ENCODE measurements at regions not wholly inside any gene's neighbourhood (a gene's known extent, or its start where the extent isn't known, plus 50 kb on each side); places are given as distances from the start of the nearest gene placed in this dataset.

DNA sequence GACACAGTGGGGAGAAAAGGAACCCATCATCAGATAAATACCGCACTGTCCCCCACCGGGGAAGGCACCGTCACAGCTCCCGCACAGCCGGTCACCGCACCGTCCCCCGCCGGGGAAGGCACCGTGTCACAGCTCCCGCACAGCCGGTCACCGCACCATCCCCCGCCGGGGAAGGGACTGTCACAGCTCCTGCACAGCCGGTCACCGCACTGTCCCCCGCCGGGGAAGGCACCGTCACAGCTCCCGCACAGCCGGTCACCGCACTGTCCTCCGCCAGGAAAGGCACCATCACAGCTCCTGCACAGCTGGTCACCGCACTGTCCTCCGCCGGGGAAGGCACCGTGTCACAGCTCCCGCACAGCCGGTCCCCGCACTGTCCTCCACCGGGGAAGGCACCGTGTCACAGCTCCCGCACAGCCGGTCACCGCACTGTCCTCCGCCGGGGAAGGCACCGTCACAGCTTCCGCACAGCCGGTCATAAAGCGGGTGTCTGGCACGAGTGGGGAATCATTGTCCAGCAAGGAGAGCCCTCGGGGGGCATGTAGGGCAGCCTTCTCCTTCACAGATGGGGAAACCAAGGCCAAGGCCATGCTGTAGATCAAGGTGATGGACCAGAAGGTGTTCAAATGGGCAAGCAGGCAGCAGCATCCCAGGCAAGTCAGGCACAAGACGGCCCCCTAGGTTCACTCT lies 280.1 kb downstream of the NPHP4 start:
- TF ChIP-seq, protein P1, sequence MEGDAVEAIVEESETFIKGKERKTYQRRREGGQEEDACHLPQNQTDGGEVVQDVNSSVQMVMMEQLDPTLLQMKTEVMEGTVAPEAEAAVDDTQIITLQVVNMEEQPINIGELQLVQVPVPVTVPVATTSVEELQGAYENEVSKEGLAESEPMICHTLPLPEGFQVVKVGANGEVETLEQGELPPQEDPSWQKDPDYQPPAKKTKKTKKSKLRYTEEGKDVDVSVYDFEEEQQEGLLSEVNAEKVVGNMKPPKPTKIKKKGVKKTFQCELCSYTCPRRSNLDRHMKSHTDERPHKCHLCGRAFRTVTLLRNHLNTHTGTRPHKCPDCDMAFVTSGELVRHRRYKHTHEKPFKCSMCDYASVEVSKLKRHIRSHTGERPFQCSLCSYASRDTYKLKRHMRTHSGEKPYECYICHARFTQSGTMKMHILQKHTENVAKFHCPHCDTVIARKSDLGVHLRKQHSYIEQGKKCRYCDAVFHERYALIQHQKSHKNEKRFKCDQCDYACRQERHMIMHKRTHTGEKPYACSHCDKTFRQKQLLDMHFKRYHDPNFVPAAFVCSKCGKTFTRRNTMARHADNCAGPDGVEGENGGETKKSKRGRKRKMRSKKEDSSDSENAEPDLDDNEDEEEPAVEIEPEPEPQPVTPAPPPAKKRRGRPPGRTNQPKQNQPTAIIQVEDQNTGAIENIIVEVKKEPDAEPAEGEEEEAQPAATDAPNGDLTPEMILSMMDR (IDR thresholded peaks at IDR 0.05): no peak

GRCh38 chr1:5711079-5711478 lies 281.1 kb downstream of the NPHP4 start:
- intact Hi-C loops (cut with micrococcal nuclease): no loop called here
- DNase-seq (no peak), ATAC-seq (ENCODE audit: low read depth) (no peak)
- ChIA-PET CTCF (no interaction called here), POLR2A (no interaction called here)
- Mint-ChIP-seq H3K27ac (no peak overlapping the region), H3K4me3 (no peak overlapping the region), H3K4me1 (no peaks in the 10 kb centered on the region), H3K27me3 (peaks cover 2% of the 10 kb centered on the region), H3K9me3 (peaks cover 5% of the 10 kb centered on the region), H3K36me3 (ENCODE audit: low read depth) (no peaks in the 10 kb centered on the region)
- TF ChIP-seq, protein P1 (IDR thresholded peaks at IDR 0.05): no peak

More for the DNA sequence above, 280.1 kb downstream of the NPHP4 start:
- H3K36me3 Mint-ChIP-seq (ENCODE audit: low read depth): no peaks in the 10 kb centered on the region
- POLR2A ChIA-PET: no interaction called here
- intact Hi-C loops (cut with micrococcal nuclease): no loop called here
- H3K27me3 Mint-ChIP-seq: peaks cover 4% of the 10 kb centered on the region
- no peak overlapping the region for H3K4me3 Mint-ChIP-seq
- DNase-seq (no peak), ATAC-seq (ENCODE audit: low read depth) (no peak)
- CTCF ChIA-PET: no interaction called here
- H3K27ac Mint-ChIP-seq: no peak overlapping the region
- H3K4me1 Mint-ChIP-seq: no peaks in the 10 kb centered on the region
- H3K9me3 Mint-ChIP-seq: peaks cover 5% of the 10 kb centered on the region

DNA sequence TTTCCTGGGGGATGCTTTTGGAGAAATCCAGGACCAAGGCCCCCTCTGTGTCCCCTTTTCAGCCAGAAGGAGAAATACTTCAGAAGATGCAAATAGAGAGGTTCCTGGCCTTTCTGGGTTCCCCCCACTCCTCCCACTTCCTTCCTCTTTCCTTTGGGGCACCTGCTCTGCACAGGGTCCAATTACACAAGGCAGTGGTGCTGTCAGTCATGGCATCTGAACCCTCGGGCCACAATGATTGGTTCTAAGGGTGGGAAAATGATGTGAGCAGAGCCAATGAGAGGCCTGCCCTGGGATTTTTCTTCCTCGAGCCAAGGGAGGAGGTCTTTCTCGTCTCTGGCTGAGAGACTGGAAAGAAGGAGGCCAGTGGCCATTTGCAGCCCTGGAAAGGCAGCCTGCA lies 282.2 kb downstream of the NPHP4 start:
- H3K27ac Mint-ChIP-seq: no peak overlapping the region
- TF ChIP-seq, protein P1 (IDR thresholded peaks at IDR 0.05): no peak
- H3K4me1 Mint-ChIP-seq: no peaks in the 10 kb centered on the region
- no peak for DNase-seq
- intact Hi-C loops (cut with micrococcal nuclease): no loop called here
- ATAC-seq (ENCODE audit: low read depth): no peak
- H3K36me3 Mint-ChIP-seq (ENCODE audit: low read depth): no peaks in the 10 kb centered on the region
- H3K27me3 Mint-ChIP-seq: no peaks in the 10 kb centered on the region
- no peaks in the 10 kb centered on the region for H3K9me3 Mint-ChIP-seq
- CTCF ChIA-PET: no interaction called here
- POLR2A ChIA-PET: no interaction called here
- no peak overlapping the region for H3K4me3 Mint-ChIP-seq

DNA sequence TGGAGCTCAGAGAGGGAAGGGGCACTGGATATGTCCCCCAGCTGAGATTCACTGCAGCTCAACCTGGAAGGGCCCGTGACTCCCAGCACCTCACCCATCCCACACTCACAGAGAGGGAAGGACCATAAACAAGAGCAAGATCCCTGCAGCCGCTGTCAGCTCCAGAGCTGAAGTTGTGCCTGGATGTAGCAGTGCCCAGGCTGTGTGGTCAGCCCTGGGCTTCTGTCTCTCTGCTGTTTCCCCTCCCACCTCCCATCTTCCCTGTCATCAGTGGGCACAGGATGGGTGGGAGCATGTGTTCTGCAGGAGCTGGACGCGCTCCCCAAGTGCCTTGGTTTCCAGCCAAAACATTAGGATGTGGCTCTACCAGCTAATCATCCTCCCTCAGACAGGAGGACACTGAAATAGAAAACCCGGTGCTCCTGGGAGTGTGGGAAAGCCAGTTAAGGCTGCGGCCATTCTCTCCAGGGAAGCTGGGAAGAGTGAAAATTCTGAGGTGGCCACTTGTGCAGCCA lies 282.7 kb downstream of the NPHP4 start:
- no peak overlapping the region for H3K27ac Mint-ChIP-seq
- H3K4me3 Mint-ChIP-seq: no peak overlapping the region
- intact Hi-C loops (cut with micrococcal nuclease): no loop called here
- ATAC-seq (ENCODE audit: low read depth) (no peak), DNase-seq (no peak)
- H3K9me3 Mint-ChIP-seq: no peaks in the 10 kb centered on the region
- ChIA-PET CTCF (no interaction called here), POLR2A (no interaction called here)
- no peaks in the 10 kb centered on the region for H3K4me1 Mint-ChIP-seq
- H3K27me3 Mint-ChIP-seq: no peaks in the 10 kb centered on the region
- TF ChIP-seq, protein P1 (IDR thresholded peaks at IDR 0.05): no peak
- H3K36me3 Mint-ChIP-seq (ENCODE audit: low read depth): no peaks in the 10 kb centered on the region

DNA sequence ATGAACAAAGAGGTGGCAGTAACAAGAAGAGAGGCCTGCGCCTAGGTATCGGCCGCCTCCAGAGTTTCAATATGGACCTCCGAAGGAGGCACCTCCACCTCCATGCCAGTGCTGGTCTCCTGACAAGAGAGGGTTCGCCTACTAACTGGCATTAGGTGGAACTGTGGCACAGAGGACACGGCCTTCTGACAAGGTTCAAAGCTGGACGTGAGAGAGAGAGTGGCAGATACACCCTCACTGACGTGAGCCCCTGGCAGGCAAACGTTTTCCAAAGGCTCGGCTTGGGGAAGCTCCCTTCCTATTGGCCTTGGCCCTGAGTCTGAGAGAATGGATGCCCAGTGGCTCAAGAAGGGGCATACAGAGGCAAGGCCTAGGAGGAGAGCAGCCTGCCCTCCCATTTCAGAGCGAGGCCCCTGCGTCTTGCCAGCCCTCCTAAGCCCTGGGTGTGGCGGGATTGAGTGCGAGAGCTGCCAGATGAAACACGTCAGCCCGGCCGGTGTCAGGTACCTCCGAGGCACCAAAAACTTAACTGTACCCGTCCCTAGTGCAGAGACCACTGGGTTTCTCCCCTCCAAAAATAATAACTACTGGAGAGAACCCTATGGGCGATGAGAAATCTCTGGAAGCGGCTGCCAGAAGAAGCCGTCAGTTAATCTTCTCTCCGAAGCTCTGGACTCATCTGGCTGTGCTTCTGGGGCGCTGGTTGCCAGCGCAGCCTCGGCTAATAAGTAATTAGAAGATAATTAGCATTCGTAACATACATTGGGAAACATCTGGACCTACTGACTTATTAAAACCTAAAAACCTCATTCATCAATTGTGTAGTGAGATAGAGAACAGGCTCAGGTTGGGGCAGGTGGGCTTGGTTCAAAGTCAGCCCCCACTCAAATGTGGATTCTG lies 283.6 kb downstream of the NPHP4 start:
- no peak for DNase-seq
- Mint-ChIP-seq H3K27ac (no peak overlapping the region), H3K9me3 (no peaks in the 10 kb centered on the region), H3K4me1 (no peaks in the 10 kb centered on the region), H3K36me3 (ENCODE audit: low read depth) (no peaks in the 10 kb centered on the region), H3K27me3 (no peaks in the 10 kb centered on the region), H3K4me3 (no peak overlapping the region)
- TF ChIP-seq, protein P1 (IDR thresholded peaks at IDR 0.05): no peak
- ChIA-PET CTCF (no interaction called here), POLR2A (no interaction called here)
- no peak for ATAC-seq (ENCODE audit: low read depth)
- intact Hi-C loops (cut with micrococcal nuclease): no loop called here

All from activated B cell treated with CpG ODN at 0.5 μM for 24 hours (primary cell).